Common myeloid progenitor, CD34-positive (primary cell): ENCODE measurements at regions not wholly inside any gene's neighbourhood (a gene's known extent, or its start where the extent isn't known, plus 50 kb on each side); places are given as distances from the start of the nearest gene placed in this dataset.

Source experiments
- CTCF ChIA-PET: fragments of 350-600 bp; sonication (Branson Sonifier 250); formaldehyde crosslinking; loops from one replicate; lab custom pipeline; 2021; ENCODE audit warnings: antibody characterized with exemption; lab: Charles Lee
- POLR2A ChIA-PET: fragments of 350-600 bp; sonication (Branson Sonifier 250); formaldehyde crosslinking; loops from one replicate; lab custom pipeline; 2021; ENCODE audit warnings: antibody characterized with exemption; lab: Charles Lee
- DNase-seq, 3 donors: peaks; one replicate each; pipeline versions ENCODE4 v3.0.0 to v3.0.0-alpha.2; 2013
- H3K27ac ChIP-seq, 2 experiments: 1 replicate in 1 of 2; 2 replicates in 1 of 2; pipeline ENCODE4 v1.7.0; 2013; ENCODE audit warnings: inconsistent platforms in 2 of 2, low read length in 2 of 2, mild to moderate bottlenecking in 2 of 2, low read depth in 1 of 2, moderate library complexity in 1 of 2; ENCODE audit not compliant: severe bottlenecking in 2 of 2, insufficient read depth in 1 of 2, poor library complexity in 1 of 2
- H3K27me3 ChIP-seq, 5 experiments: replicated peaks in 2 of 5; 1 replicate in 3 of 5; 2 replicates in 2 of 5; pipeline versions ENCODE4 v1.6.1 to v1.7.0; 2013; ENCODE audit warnings: low read length in 4 of 5, mild to moderate bottlenecking in 2 of 5, moderate library complexity in 2 of 5, inconsistent platforms in 1 of 5; ENCODE audit not compliant: insufficient read depth in 5 of 5, control insufficient read depth in 4 of 5
- H3K36me3 ChIP-seq, 4 experiments: 1 replicate in 2 of 4; 2 replicates in 2 of 4; pipeline versions ENCODE4 v1.6.1 to v1.7.0; 2013; ENCODE audit warnings: low read length in 3 of 4, control low read depth in 1 of 4, mild to moderate bottlenecking in 1 of 4; ENCODE audit not compliant: control insufficient read depth in 4 of 4, insufficient read depth in 4 of 4
- H3K4me1 ChIP-seq, 4 experiments: 1 replicate in 3 of 4; 2 replicates in 1 of 4; pipeline versions ENCODE4 v1.6.1 to v1.7.1; 2013; ENCODE audit warnings: low read length in 3 of 4, mild to moderate bottlenecking in 3 of 4, control low read depth in 1 of 4, inconsistent platforms in 1 of 4, moderate library complexity in 1 of 4; ENCODE audit not compliant: control insufficient read depth in 4 of 4, insufficient read depth in 4 of 4; ENCODE audit errors: control extremely low read depth in 1 of 4
- H3K4me3 ChIP-seq, 7 experiments: 1 replicate in 4 of 7; 2 replicates in 3 of 7; pipeline versions ENCODE4 v1.5.1 to v1.7.0; 2013; ENCODE audit warnings: mild to moderate bottlenecking in 7 of 7, low read length in 6 of 7, moderate library complexity in 6 of 7, inconsistent platforms in 2 of 7, low read depth in 2 of 7, control low read depth in 1 of 7; ENCODE audit not compliant: insufficient read depth in 4 of 7, control insufficient read depth in 1 of 7; ENCODE audit errors: extremely low read depth in 1 of 7
- H3K9me3 ChIP-seq, 5 experiments: 1 replicate in 4 of 5; 2 replicates in 1 of 5; pipeline versions ENCODE4 v1.6.1 to v1.7.1; 2013; ENCODE audit warnings: low read length in 4 of 5, mild to moderate bottlenecking in 2 of 5, inconsistent platforms in 1 of 5, low read depth in 1 of 5, moderate library complexity in 1 of 5; ENCODE audit not compliant: control insufficient read depth in 4 of 5, insufficient read depth in 2 of 5; ENCODE audit errors: control extremely low read depth in 1 of 5
- WGBS: methylation state at CpG from one replicate; pipeline ENCODE4 v1.1.5; 2013; ENCODE audit not compliant: insufficient coverage; 5-methylcytosine and 5-hydroxymethylcytosine counted together

DNA sequence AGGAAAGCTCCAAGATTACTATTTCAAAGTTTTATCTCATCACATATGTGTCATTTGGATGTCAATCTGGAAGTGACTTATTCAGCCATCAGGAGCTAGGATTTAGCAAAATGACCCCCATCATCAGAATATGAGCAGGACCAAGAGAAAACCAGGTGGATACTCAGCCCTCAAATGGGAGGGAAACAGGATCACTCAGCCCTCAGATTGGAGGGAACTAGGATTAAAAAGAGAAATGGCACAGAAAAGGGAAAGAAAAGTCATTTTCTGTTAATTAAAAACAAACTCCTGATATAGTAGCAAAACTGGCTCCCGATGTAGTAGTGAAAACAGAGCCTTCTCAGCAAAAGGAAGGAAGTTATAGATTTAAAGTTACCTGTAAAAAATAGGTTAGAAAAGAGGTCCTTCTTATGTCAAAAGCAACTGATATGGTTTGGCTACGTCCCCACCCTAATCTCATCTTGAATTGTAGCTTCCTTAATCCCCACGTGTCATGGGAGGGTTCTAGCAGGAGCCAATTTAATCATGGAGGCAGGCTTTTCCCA is 69.0 kb upstream of the MYCN start:
- DNase-seq: no peak
- H3K4me1 ChIP-seq: no peaks in the 10 kb centered on the region
- no peaks in the 10 kb centered on the region for H3K36me3 ChIP-seq
- H3K4me3 ChIP-seq: no peak overlapping the region
- H3K27ac ChIP-seq: no peak overlapping the region
- POLR2A ChIA-PET: no interaction called here
- peaks cover under 1 to 4% (median 2%) of the 10 kb centered on the region in 5 experiments for H3K9me3 ChIP-seq
- WGBS: 88% methylated on average over 2 of the region's 3 CpGs
- H3K27me3 ChIP-seq: no peaks in the 10 kb centered on the region
- CTCF ChIA-PET: interaction anchor here (1.1 kb wide), 1 partner anchor 8 kb away, joined by 3 read pairs; no protein-coding TSS in a partner anchor

DNA sequence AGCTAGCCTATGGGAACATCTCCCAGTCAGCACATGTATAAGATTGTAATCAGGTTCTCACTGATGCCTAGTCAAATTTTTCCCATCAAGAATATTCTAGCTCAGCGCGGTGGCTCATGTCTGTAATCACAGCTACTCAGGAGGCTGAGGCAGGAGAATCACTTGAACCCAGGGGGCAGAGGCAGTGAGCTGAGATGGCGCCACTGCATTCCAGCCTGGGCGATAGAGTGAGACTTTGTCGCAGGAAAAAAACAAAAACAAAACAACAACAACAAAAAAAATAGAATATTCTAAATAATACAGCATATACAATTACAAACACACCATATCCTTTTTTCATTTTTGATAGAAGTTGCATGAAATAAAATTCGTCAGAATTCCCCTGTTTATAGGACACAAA is 67.5 kb upstream of the MYCN start:
- CTCF ChIA-PET: no interaction called here
- POLR2A ChIA-PET: no interaction called here
- H3K9me3 ChIP-seq: peaks cover 0 to 7% (median 3%) of the 10 kb centered on the region in 5 experiments

DNA sequence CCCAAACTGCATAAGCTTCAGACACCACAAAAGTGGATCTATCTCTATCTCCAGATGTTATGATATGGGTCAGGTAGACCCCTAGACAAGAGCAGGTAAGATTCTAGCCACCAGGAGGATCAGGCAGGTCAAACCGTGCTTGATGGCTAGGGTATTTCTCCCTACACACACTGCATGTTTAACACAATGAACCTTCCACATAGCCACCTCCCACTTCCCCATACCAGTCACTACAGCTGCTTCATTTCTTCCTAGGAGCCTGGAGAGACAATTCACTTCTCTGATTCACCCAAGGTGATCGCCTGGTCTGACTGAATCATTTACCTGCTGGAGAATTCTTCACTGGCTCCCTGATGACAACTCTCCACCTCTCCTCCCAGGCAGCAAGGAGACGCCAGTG is 66.0 kb upstream of the MYCN start:
- no peak for DNase-seq
- H3K9me3 ChIP-seq: peaks cover 0 to 7% (median 3%) of the 10 kb centered on the region in 5 experiments
- no peak overlapping the region for H3K27ac ChIP-seq
- no peaks in the 10 kb centered on the region for H3K36me3 ChIP-seq
- 90% methylated on average over 3 of the region's 3 CpGs for WGBS
- POLR2A ChIA-PET: no interaction called here
- no peaks in the 10 kb centered on the region for H3K4me1 ChIP-seq
- CTCF ChIA-PET: no interaction called here
- no peak overlapping the region for H3K4me3 ChIP-seq
- H3K27me3 ChIP-seq: no peaks in the 10 kb centered on the region

More for the DNA sequence above, 67.5 kb upstream of the MYCN start:
- no peak for DNase-seq
- H3K4me3 ChIP-seq: no peak overlapping the region
- H3K4me1 ChIP-seq: no peaks in the 10 kb centered on the region
- H3K27ac ChIP-seq: no peak overlapping the region
- H3K36me3 ChIP-seq: no peaks in the 10 kb centered on the region
- 80% methylated on average over 1 of the region's 6 CpGs for WGBS
- H3K27me3 ChIP-seq: no peaks in the 10 kb centered on the region

DNA sequence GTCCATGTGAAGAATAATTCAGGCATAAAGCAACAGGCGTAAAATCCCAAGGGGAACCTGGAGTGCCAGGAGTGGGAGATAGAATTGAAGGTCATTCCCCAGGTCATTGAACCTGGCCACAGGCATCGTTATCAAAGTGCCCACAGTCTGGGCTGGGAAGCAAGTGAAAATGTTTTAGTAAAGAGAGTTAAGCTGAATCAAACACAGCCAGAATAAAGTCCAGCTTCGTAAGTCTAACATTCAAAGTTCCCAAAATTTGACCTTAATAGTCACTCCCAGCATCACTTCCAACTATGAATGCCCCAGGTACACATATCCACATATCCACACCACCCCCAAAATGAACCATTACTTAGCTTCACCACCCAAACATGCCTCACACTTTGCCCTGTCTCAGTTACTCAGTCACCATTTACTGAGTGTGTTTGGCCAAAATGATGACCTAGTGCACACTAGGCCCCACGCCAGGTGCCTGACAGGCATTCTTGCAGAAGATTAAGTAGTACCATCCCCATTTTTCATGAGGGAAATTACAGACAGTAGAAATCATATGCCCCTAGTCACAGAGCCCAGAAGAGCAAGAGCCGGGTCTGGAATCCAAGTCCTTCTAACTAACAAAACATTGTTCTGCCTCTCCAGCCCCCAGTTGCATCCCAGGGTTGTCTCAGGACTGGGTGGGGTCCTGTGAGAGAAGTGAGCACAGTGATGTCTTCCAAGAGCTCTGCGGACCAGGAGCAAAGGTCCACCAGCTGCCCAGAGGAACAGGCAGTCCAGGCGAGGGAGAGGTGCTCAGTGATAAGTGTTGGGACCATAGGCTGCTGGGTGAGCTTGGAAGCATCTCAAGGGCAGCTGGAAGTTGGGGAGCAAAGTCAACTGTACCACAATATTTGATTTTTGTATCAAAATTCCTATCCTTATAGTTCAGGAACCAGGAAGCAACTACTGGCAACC is 65.2 kb upstream of the MYCN start:
- Histone ChIP-seq H3K4me1 (no peaks in the 10 kb centered on the region), H3K36me3 (no peaks in the 10 kb centered on the region), H3K27me3 (no peaks in the 10 kb centered on the region), H3K9me3 (peaks cover 0 to 7% (median 3%) of the 10 kb centered on the region in 5 experiments), H3K27ac (no peak overlapping the region), H3K4me3 (no peak overlapping the region)
- 97% methylated on average over 6 of the region's 7 CpGs for WGBS
- ChIA-PET POLR2A (no interaction called here), CTCF (no interaction called here)
- DNase-seq: no peak

DNA sequence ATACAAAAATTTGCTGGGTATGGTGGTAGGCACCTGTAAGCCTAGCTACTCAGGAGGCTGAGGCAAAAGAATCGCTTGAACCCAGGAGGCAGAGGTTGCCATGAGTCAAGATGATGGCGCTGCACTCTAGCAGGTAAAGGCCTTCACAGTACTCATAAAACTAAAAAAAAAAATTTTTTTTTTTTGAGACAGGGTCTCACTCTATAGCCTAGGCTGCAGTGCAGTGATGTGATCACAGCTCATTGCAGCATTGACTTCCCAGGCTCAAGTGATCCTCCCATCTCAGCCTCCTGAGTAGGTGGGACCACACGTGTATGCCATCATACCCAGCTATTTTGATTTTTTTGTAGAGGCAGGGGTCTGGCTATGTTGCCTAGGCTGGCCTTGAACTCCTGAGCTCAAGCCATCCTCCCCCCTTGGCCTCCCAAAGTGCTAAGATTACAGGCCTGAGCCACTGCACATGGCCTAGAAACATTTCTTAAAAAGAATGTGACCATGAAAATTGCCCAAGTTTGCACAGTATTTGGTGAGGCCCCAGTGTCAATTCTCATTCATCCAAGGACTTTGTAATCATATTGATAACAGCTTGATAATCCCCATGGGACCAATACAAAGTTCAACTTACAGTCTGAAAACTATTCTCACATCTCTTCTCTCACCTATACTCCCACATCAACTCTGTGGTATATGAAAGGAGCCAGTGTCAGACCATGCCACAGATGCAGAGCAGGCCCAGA is 64.2 kb upstream of the MYCN start:
- POLR2A ChIA-PET: no interaction called here
- no peak for DNase-seq
- CTCF ChIA-PET: no interaction called here
- Histone ChIP-seq H3K36me3 (no peaks in the 10 kb centered on the region), H3K4me3 (no peak overlapping the region), H3K27ac (no peak overlapping the region), H3K9me3 (peaks cover 0 to 3% (median 2%) of the 10 kb centered on the region in 5 experiments), H3K4me1 (no peaks in the 10 kb centered on the region), H3K27me3 (no peaks in the 10 kb centered on the region)
- WGBS: 100% methylated on average over 2 of the region's 3 CpGs

DNA sequence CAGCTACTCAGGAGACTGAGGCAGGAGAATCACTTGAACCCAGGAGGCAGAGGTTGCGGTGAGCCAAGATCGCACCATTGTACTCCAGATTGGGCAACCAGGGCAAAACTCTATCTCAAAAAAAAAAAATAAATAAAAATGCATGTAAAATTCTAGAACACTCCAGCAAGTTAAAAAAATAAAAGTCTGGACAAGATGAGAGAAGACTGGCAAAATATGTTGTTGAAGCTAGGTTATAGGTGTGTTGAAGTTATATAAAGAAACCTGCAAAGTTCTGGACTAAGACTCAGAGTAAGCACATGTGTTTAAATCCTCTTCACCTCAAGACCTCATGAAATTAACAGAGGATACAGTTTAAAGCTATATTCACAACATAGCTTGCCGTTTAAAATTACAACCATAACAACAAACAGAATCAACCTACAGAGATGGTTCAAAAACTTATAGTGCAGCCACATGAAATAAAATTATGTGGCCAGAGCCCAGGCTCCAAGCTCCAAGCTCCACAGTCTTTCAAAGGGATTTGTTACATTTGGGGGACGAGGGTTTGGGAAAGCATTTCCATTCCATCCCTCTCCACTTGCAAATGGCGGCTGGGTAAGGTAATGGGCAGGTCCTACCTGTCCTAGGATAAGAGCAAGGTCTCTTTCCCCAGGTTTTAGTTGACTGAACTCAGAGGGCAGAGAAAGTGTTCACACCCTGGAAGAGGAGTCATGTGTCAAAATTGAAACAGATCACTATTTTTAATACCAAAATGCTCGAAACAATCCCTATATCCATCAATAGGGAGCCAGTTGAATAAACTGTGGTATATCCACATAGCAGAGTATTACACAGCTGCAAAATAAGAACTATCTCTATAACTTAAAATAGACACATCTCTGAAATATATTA is 59.9 kb upstream of the MYCN start:
- 96% methylated on average over 3 of the region's 6 CpGs for WGBS
- no peak for DNase-seq
- Histone ChIP-seq H3K4me1 (no peaks in the 10 kb centered on the region), H3K4me3 (no peak overlapping the region), H3K27ac (no peak overlapping the region), H3K27me3 (no peaks in the 10 kb centered on the region), H3K9me3 (peaks cover 0 to 3% (median 2%) of the 10 kb centered on the region in 5 experiments), H3K36me3 (no peaks in the 10 kb centered on the region)
- ChIA-PET POLR2A (no interaction called here), CTCF (interaction anchor here (1.4 kb wide), 1 partner anchor 9 kb away, joined by 3 read pairs; no protein-coding TSS in a partner anchor)
